HEK293 (cell line): ENCODE measurements at regions not wholly inside any gene's neighbourhood (a gene's known extent, or its start where the extent isn't known, plus 50 kb on each side); places are given as distances from the start of the nearest gene placed in this dataset.

Experiments
- CTCF ChIA-PET: fragments of 350-600 bp; formaldehyde crosslinking; extraction: SDS; loops from one replicate; lab custom pipeline; 2021; ENCODE audit warnings: antibody characterized with exemption; lab: Yijun Ruan, JAX
- POLR2A ChIA-PET: fragments of 300-600 bp; formaldehyde crosslinking; extraction: SDS; loops from one replicate; lab custom pipeline; 2020; ENCODE audit warnings: antibody characterized with exemption, inconsistent platforms; lab: Yijun Ruan, JAX
- H3K27ac ChIP-seq: fragments of 200-500 bp; sonication (Bioruptor generic); 2 replicates; pipeline ENCODE4 v1.5.1; 2014; ENCODE audit warnings: low read depth, low read length, control low read depth, inconsistent platforms; ENCODE audit errors: extremely low read depth
- H3K36me3 ChIP-seq, 2 experiments: fragments of 200-500 bp in 1 of 2; sonication (Bioruptor generic) in 1 of 2; 1 replicate in 1 of 2; 2 replicates in 1 of 2; pipeline ENCODE4 v1.5.1; 2014 to 2017; ENCODE audit warnings: inconsistent platforms in 2 of 2, low read length in 2 of 2; ENCODE audit not compliant: control insufficient read depth in 2 of 2, insufficient read depth in 1 of 2
- H3K4me1 ChIP-seq: fragments of 200-500 bp; sonication (Bioruptor generic); 2 replicates; pipeline ENCODE4 v1.5.1; 2014; ENCODE audit warnings: mild to moderate bottlenecking, low read length, inconsistent platforms; ENCODE audit not compliant: control insufficient read depth, insufficient read depth
- H3K4me3 ChIP-seq: 2 replicates; pipeline ENCODE4 v1.5.1; 2011; ENCODE audit warnings: low read depth, mild to moderate bottlenecking, control low read depth, low read length, moderate library complexity
- H3K9me3 ChIP-seq: fragments of 200-500 bp; sonication (Bioruptor generic); 2 replicates; pipeline ENCODE4 v1.5.1; 2014; ENCODE audit warnings: low read depth, low read length, inconsistent platforms; ENCODE audit not compliant: control insufficient read depth, insufficient read depth
- KLF16 ChIP-seq: fragments of 450-650 bp; formaldehyde crosslinking; IDR thresholded peaks from 2 replicates; pipeline ENCODE4 v1.5.1; 2017; ENCODE audit warnings: missing biosample characterization, missing genetic modification characterization
- KLF7 ChIP-seq: fragments of 450-650 bp; formaldehyde crosslinking; IDR thresholded peaks from 2 replicates; pipeline ENCODE4 v1.5.1; 2016; ENCODE audit warnings: missing biosample characterization, missing genetic modification characterization, borderline replicate concordance
- MZF1 ChIP-seq: fragments of 450-650 bp; formaldehyde crosslinking; IDR thresholded peaks from 2 replicates; pipeline ENCODE4 v1.5.1; 2017; ENCODE audit warnings: missing biosample characterization, missing genetic modification characterization, borderline replicate concordance
- RBAK ChIP-seq: fragments of 450-650 bp; formaldehyde crosslinking; IDR thresholded peaks from 2 replicates; pipeline ENCODE4 v1.5.1; 2016; ENCODE audit warnings: missing biosample characterization, missing genetic modification characterization
- REPIN1 ChIP-seq: fragments of 450-650 bp; formaldehyde crosslinking; IDR thresholded peaks from 2 replicates; pipeline ENCODE4 v1.5.1; 2017; ENCODE audit warnings: missing biosample characterization, missing genetic modification characterization, low read depth
- SCRT2 ChIP-seq: fragments of 450-650 bp; formaldehyde crosslinking; IDR thresholded peaks from 2 replicates; pipeline ENCODE4 v1.5.1; 2016; ENCODE audit warnings: missing biosample characterization, missing genetic modification characterization
- ZBTB11 ChIP-seq: fragments of 450-650 bp; formaldehyde crosslinking; conservative IDR thresholded peaks from 2 replicates; pipeline ENCODE4 v1.5.1; 2016; ENCODE audit warnings: low read depth, missing biosample characterization, missing genetic modification characterization
- ZFP69B ChIP-seq: fragments of 450-650 bp; formaldehyde crosslinking; IDR thresholded peaks from 2 replicates; pipeline ENCODE4 v1.5.1; 2016; ENCODE audit warnings: missing biosample characterization, missing genetic modification characterization
- ZNF121 ChIP-seq: fragments of 450-650 bp; formaldehyde crosslinking; IDR thresholded peaks from 2 replicates; pipeline ENCODE4 v1.5.1; 2016; ENCODE audit warnings: missing biosample characterization, missing genetic modification characterization
- ZNF132 ChIP-seq: fragments of 450-650 bp; formaldehyde crosslinking; IDR thresholded peaks from 2 replicates; pipeline ENCODE4 v1.5.1; 2017; ENCODE audit warnings: missing biosample characterization, missing genetic modification characterization, borderline replicate concordance
- ZNF138 ChIP-seq: fragments of 450-650 bp; formaldehyde crosslinking; IDR thresholded peaks from 2 replicates; pipeline ENCODE4 v1.5.1; 2016; ENCODE audit warnings: missing biosample characterization, missing genetic modification characterization, borderline replicate concordance
- ZNF239 ChIP-seq: fragments of 450-650 bp; formaldehyde crosslinking; IDR thresholded peaks from 2 replicates; pipeline ENCODE4 v1.5.1; 2016; ENCODE audit warnings: missing biosample characterization, missing genetic modification characterization
- ZNF350 ChIP-seq: fragments of 450-650 bp; formaldehyde crosslinking; IDR thresholded peaks from 2 replicates; pipeline ENCODE4 v1.5.0; 2017; ENCODE audit warnings: missing biosample characterization, mild to moderate bottlenecking, missing genetic modification characterization
- ZNF501 ChIP-seq: fragments of 450-650 bp; formaldehyde crosslinking; IDR thresholded peaks from 2 replicates; pipeline ENCODE4 v1.5.1; 2016; ENCODE audit warnings: missing biosample characterization, missing genetic modification characterization
- ZNF513 ChIP-seq: fragments of 450-650 bp; IDR thresholded peaks from 2 replicates; pipeline ENCODE4 v1.5.1; 2018; ENCODE audit warnings: missing biosample characterization, missing genetic modification characterization
- ZNF518A ChIP-seq: fragments of 450-650 bp; formaldehyde crosslinking; conservative IDR thresholded peaks from 2 replicates; pipeline ENCODE4 v1.5.1; 2016; ENCODE audit warnings: low read depth, missing biosample characterization, missing genetic modification characterization
- ZNF621 ChIP-seq: fragments of 450-650 bp; formaldehyde crosslinking; IDR thresholded peaks from 2 replicates; pipeline ENCODE4 v1.5.1; 2017; ENCODE audit warnings: missing biosample characterization, missing genetic modification characterization
- ZNF626 ChIP-seq: fragments of 450-650 bp; sonication (Bioruptor Pico); formaldehyde crosslinking; IDR thresholded peaks from 2 replicates; pipeline ENCODE4 v1.5.1; 2018; ENCODE audit warnings: missing biosample characterization, missing genetic modification characterization, inconsistent platforms
- ZNF707 ChIP-seq: fragments of 450-650 bp; formaldehyde crosslinking; IDR thresholded peaks from 2 replicates; pipeline ENCODE4 v1.5.1; 2016; ENCODE audit warnings: missing biosample characterization, missing genetic modification characterization
- ZNF785 ChIP-seq: fragments of 450-650 bp; formaldehyde crosslinking; IDR thresholded peaks from 2 replicates; pipeline ENCODE4 v1.5.1; 2016; ENCODE audit warnings: missing biosample characterization, missing genetic modification characterization
- ZNF843 ChIP-seq: fragments of 450-650 bp; formaldehyde crosslinking; IDR thresholded peaks from 2 replicates; pipeline ENCODE4 v1.5.1; 2016; ENCODE audit warnings: missing biosample characterization, missing genetic modification characterization

- TF ChIP-seq ZNF518A (tag by site-specific recombination), result no peak
- TF ChIP-seq ZNF132 (tag by site-specific recombination), result no peak
- TF ChIP-seq ZNF626 (tag by site-specific recombination), result no peak
- TF ChIP-seq ZNF621 (tag by site-specific recombination), result no peak
- TF ChIP-seq REPIN1 (tag by site-specific recombination), result no peak
- TF ChIP-seq, all 188 proteins: peak for 0
These were observed 304.5 kb downstream of the PRL start (continued) for GRCh38 chr6:21992178-21992967.

- POLR2A ChIA-PET, result no interaction called here
- H3K9me3 ChIP-seq, result no peaks in the 10 kb centered on the region
- no peak for TF ChIP-seq ZFP69B (tag by site-specific recombination)
- CTCF ChIA-PET, result interaction anchor here (0.7 kb wide), 1 partner anchor 390 kb away, joined by 3 read pairs; no protein-coding TSS in a partner anchor
- peaks cover 21% of the 10 kb centered on the region for H3K4me1 ChIP-seq
- no peak overlapping the region for H3K4me3 ChIP-seq
- no peak overlapping the region for H3K27ac ChIP-seq
- no peaks in the 10 kb centered on the region for H3K36me3 ChIP-seq
These were observed 303.0 kb downstream of the PRL start for GRCh38 chr6:21993841-21994240.

- TF ChIP-seq ZNF138 (tag by site-specific recombination) (no peak), ZNF707 (tag by site-specific recombination) (no peak), ZNF121 (tag by site-specific recombination) (no peak), ZNF239 (tag by site-specific recombination) (no peak), KLF7 (no peak), KLF16 (tag by site-specific recombination) (no peak), ZNF350 (tag by site-specific recombination) (no peak)
- ChIA-PET POLR2A (no interaction called here), CTCF (no interaction called here)
- no peak overlapping the region for H3K4me3 ChIP-seq
- no peaks in the 10 kb centered on the region for H3K36me3 ChIP-seq
- H3K27ac ChIP-seq, result no peak overlapping the region
- no peaks in the 10 kb centered on the region for H3K9me3 ChIP-seq
- H3K4me1 ChIP-seq, result peaks cover 22% of the 10 kb centered on the region
These were observed 302.0 kb downstream of the PRL start for GRCh38 chr6:21994821-21995220.

GRCh38 chr6:21995318-21995717, 301.5 kb downstream of the PRL start:
- CTCF ChIA-PET, result no interaction called here
- H3K36me3 ChIP-seq, result no peaks in the 10 kb centered on the region
- H3K27ac ChIP-seq, result no peak overlapping the region
- H3K9me3 ChIP-seq, result no peaks in the 10 kb centered on the region
- POLR2A ChIA-PET, result no interaction called here
- peaks cover 22% of the 10 kb centered on the region for H3K4me1 ChIP-seq
- H3K4me3 ChIP-seq, result no peak overlapping the region
- TF ChIP-seq ZNF513 (tag by site-specific recombination) (no peak), SCRT2 (tag by site-specific recombination) (no peak), MZF1 (tag by site-specific recombination) (no peak), ZBTB11 (no peak), ZNF843 (tag by site-specific recombination) (no peak), ZNF785 (tag by site-specific recombination) (no peak), RBAK (no peak), ZNF501 (no peak)
